GM18868 (cell line): ENCODE measurements at regions not wholly inside any gene's neighbourhood (a gene's known extent, or its start where the extent isn't known, plus 50 kb on each side); places are given as distances from the start of the nearest gene placed in this dataset.

Source experiments
- ATAC-seq: cut with Tn5 transposase; IDR thresholded peaks from one replicate; pipeline ENCODE4 v1.9.1; 2021; ENCODE audit warnings: mild to moderate bottlenecking, moderate library complexity; ENCODE audit not compliant: unreplicated experiment

DNA sequence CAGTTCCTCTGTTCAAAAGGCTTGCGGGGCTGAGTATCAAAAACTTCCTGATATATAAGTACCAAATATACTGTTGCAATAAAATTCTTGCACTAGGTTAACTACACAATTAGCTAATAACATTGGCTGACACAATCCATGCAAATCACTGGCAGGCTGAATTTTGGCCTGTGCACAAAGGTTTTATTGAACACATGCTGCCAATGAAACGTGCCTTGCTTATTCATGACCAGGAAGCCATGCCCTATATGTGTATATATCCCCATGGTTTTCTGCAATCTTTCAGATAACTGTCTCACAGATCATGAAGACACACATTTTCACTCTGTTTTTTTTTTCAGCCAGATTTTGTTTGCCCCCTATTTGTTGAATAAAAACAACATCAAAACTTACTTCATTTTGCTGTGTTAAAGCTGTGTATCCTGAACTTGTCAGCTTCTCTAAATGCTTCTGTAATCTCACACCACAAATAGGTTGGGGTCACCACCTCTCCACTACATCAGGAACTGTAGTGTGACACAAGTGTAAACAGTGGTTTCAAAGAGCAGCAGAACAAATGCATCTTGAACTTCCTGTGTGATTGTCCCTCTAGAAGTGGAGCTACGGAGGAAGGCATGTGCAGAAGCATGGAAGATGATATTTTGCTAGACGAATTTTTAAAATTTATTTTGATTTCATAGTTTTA is 920.7 kb upstream of the NR2F2 start:
- peak; percentile 53 for ATAC-seq

GRCh38 chr15:95410757-95411156 is 919.7 kb upstream of the NR2F2 start:
- ATAC-seq, result no peak

- ATAC-seq, result no peak
Measured at GRCh38 chr15:95416576-95416975, 913.9 kb upstream of the NR2F2 start.

DNA sequence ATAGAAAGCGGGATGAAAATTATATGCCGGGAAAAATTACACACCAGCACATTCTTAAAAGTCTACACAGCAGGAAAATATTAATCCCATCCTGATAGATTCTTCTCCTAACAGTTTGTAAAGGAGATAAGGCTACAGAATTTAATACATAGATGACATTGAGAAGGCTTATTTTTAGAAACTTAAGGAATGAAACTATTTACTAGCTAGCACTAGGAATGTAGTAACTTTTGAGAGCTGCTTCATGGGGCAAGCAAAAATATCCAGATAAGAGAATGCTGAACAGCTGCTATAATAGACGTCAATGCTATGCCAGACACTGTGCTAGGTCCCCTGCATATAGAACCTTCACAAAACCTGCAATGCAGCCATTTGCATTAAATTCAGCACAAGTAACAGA is 912.7 kb upstream of the NR2F2 start:
- no peak for ATAC-seq

GRCh38 chr15:95422255-95422654 is 908.2 kb upstream of the NR2F2 start:
- ATAC-seq, result no peak

- ATAC-seq, result no peak
Measured at GRCh38 chr15:95425859-95426258, 904.6 kb upstream of the NR2F2 start.

DNA sequence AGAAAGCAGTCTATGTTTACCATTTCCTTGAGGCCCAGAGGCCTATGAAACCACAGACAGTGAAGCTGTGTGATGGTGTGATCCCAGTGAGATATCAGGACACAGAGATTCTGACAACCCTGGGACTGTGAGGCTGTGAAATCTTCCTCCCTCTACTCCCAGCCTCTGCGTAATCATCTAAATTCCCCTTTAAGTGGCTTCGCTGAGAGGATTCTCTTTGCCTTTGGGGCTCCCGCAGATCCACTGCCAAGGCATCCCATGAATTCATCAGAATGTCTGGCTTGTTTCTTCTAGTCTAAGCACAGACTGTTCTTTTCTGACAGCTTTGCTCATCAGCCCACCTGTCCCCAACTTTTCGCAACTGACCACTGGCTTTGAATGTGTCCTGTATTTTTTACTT is 901.2 kb upstream of the NR2F2 start:
- ATAC-seq, result no peak

GRCh38 chr15:95431518-95431917 is 899.0 kb upstream of the NR2F2 start:
- no peak for ATAC-seq

- ATAC-seq, result no peak
Measured at GRCh38 chr15:95432878-95433405, 897.6 kb upstream of the NR2F2 start.

GRCh38 chr15:95439922-95440376 is 890.6 kb upstream of the NR2F2 start:
- ATAC-seq, result no peak

DNA sequence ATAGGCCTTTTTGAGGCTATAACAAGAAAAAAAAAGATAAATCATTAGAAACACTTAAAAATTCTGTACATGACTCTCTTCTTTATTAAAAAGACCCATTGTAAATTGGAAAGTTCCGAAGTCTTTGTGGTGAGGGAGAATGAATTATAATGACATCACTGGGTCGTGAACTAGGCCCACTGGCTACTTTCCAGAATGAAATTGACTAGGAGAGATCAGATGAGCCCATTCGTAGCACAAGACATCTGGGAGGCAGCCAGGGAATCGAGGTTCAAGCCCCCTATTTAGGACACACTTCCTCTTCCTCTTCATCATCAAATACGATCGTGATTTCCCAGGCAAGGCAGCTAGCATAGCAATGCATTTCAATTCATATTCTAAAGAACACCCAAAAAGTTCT is 889.8 kb upstream of the NR2F2 start:
- ATAC-seq, result no peak

- no peak for ATAC-seq
Measured at GRCh38 chr15:95442107-95442719, 888.3 kb upstream of the NR2F2 start.

- no peak for ATAC-seq
Measured at GRCh38 chr15:95444860-95445259, 885.6 kb upstream of the NR2F2 start.

DNA sequence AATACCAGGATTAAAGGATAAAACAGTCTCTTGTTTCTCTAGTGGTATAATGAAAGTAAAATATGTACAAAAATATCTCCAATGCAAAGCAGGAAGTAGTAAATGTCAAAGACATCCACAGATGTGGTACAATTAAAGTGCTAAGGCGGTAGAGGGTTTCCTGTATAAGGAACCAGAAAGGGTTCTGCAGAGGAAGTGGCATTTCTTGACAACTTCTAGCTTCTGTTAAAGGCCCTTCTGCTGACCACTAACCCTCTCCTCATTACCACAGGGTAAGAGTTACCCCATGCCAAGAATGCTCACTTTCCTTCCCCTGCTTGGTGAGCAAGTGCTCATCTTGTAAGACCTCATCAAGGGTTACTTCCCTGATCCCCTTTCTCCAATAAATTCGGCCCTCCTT is 883.6 kb upstream of the NR2F2 start:
- ATAC-seq, result peak; percentile 85

- no peak for ATAC-seq
Measured at GRCh38 chr15:95447486-95447885, 883.0 kb upstream of the NR2F2 start.

GRCh38 chr15:95448531-95449229 is 881.8 kb upstream of the NR2F2 start:
- ATAC-seq, result no peak

DNA sequence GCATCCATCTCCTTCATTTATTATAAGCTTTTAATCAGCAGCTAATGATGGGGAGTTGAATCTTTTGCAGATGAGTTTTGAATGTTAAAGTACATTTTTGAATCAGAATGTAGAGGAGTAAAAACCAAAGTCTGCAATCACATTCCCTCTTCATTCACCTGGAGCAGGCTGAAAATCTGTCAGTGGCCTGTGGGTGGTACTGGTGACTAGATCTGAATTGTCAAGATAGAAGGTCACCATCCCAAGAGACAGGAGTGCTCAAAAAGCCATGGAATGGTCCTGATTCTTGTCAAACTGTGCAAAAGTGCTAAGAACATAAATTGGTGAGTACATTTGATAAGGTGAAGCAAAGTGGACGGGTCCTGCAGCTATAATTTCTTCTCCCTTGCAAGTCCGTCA is 881.3 kb upstream of the NR2F2 start:
- no peak for ATAC-seq

DNA sequence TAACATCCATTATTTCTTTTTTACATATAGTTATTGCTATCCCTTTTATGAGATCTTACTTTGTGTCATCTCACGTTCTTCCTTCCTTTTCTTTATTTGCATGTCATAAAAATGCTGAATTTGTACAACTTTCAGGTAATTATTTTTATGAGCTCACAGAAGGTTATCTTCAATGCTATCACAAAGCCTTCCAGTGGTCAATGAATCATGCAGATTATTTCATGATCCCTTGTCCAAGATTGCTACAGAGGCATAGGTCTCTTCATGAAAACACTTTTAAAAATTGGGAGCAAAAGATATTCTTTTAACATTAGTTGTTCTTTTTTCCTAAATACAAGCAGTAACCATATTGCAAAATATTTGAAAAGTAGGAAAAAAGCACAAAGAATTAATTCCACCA is 880.1 kb upstream of the NR2F2 start:
- ATAC-seq, result no peak

- no peak for ATAC-seq
Measured at GRCh38 chr15:95451938-95452337, 878.6 kb upstream of the NR2F2 start.

- no peak for ATAC-seq
Measured at GRCh38 chr15:95454403-95455262, 875.9 kb upstream of the NR2F2 start.

GRCh38 chr15:95457520-95457919 is 873.0 kb upstream of the NR2F2 start:
- no peak for ATAC-seq
